BLaER1 treated with 17β-estradiol and CSF1 and Interleukin-3, amounts not matched to agents 10 nM and 100 nM (cell line): ENCODE measurements at regions not wholly inside any gene's neighbourhood (a gene's known extent, or its start where the extent isn't known, plus 50 kb on each side); places are given as distances from the start of the nearest gene placed in this dataset.
"Not testable (repeated sequence)": the region's sequence is repeated elsewhere in the genome, so short reads cannot be mapped to it uniquely, and the experiment has no call there.

Source experiments
- H3K27ac ChIP-seq, 11 experiments: shearing (Covaris generic); formaldehyde crosslinking; 2 replicates each; pipeline ENCODE4 v1.8.1; 2022
- H3K27me3 ChIP-seq, 11 experiments: shearing (Covaris generic); formaldehyde crosslinking; 2 replicates each; pipeline ENCODE4 v1.8.1; 2022
- H3K36me3 ChIP-seq, 11 experiments: shearing (Covaris generic); formaldehyde crosslinking; 2 replicates each; pipeline ENCODE4 v1.8.1; 2022
- H3K4me1 ChIP-seq, 10 experiments: shearing (Covaris generic); formaldehyde crosslinking; 2 replicates each; pipeline ENCODE4 v1.8.1; 2022
- H3K4me2 ChIP-seq, 11 experiments: shearing (Covaris generic); formaldehyde crosslinking; 2 replicates each; pipeline ENCODE4 v1.8.1; 2022
- H3K4me3 ChIP-seq, 10 experiments: shearing (Covaris generic); formaldehyde crosslinking; 2 replicates each; pipeline ENCODE4 v1.8.1; 2022
- H3K9ac ChIP-seq, 11 experiments: shearing (Covaris generic); formaldehyde crosslinking; 2 replicates each; pipeline ENCODE4 v1.8.1; 2022
- H3K9me3 ChIP-seq, 11 experiments: shearing (Covaris generic); formaldehyde crosslinking; replicated peaks in 1 of 11; 2 replicates each; pipeline ENCODE4 v1.8.1; 2022
- H4K20me1 ChIP-seq, 11 experiments: shearing (Covaris generic); formaldehyde crosslinking; 2 replicates each; pipeline ENCODE4 v1.8.1; 2022
- Cebpa-rat ChIP-seq, 11 experiments: shearing (Covaris generic); IDR thresholded peaks; 2 replicates each; pipeline ENCODE4 v1.8.1; 2022

DNA sequence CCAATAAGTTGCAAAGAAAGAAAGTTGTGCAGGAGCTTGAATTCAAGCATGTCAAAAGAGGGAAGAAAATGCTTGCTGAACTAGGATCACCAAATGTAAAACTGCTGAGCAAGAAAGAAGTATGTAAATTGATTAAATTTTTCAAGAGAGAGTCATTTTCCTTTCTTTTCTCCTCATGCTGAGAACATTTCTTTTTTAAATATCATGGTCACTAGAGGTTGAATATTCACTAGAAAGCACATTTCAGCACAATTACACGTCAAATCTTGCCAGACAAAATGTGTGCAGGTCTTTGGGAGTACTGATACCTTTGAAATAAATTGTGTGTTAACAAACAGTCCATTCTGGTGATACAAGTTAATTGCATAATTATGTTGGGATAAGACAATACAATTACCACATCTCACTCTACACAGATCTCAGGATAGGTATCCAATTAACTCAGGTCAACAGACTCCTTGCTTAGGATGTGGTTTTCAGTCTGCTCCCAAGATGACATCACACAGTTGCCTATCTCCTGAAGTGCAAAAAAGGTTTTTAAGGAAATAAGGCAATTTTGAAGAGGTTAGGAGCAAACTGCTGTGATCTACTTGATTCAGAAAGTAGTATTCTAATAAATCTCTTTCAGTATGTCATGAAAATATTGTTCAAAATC is 862.2 kb downstream of the RPS29 start:
- Histone ChIP-seq H3K27me3 (no peaks in the 10 kb centered on the region), H3K36me3 (no peaks in the 10 kb centered on the region), H3K27ac (no peak overlapping the region), H3K9ac (no peak overlapping the region), H3K4me2 (no peak overlapping the region), H4K20me1 (no peaks in the 10 kb centered on the region), H3K9me3 (no peaks in the 10 kb centered on the region; a peak in 1 of 22 replicates), H3K4me3 (no peak overlapping the region), H3K4me1 (no peaks in the 10 kb centered on the region)
- TF ChIP-seq Cebpa-rat (IDR thresholded peaks at IDR 0.05) = no peak

GRCh38 chr14:48714366-48714765 is 871.8 kb downstream of the RPS29 start:
- H3K4me2 ChIP-seq = no peak overlapping the region
- H3K36me3 ChIP-seq = no peaks in the 10 kb centered on the region
- no peak overlapping the region for H3K27ac ChIP-seq
- no peak overlapping the region for H3K4me3 ChIP-seq
- H3K9me3 ChIP-seq = no peaks in the 10 kb centered on the region
- H3K27me3 ChIP-seq = no peaks in the 10 kb centered on the region
- H3K4me1 ChIP-seq = no peaks in the 10 kb centered on the region
- no peak overlapping the region for H3K9ac ChIP-seq
- H4K20me1 ChIP-seq = no peaks in the 10 kb centered on the region
- TF ChIP-seq Cebpa-rat (IDR thresholded peaks at IDR 0.05) = no peak

- H3K4me2 ChIP-seq = no peak overlapping the region
- H3K4me1 ChIP-seq = no peaks in the 10 kb centered on the region
- H3K4me3 ChIP-seq = no peak overlapping the region
- H3K27ac ChIP-seq = no peak overlapping the region
- H4K20me1 ChIP-seq = no peaks in the 10 kb centered on the region
- no peaks in the 10 kb centered on the region for H3K9me3 ChIP-seq
- TF ChIP-seq Cebpa-rat (IDR thresholded peaks at IDR 0.05) = no peak
- no peaks in the 10 kb centered on the region for H3K36me3 ChIP-seq
- H3K27me3 ChIP-seq = no peaks in the 10 kb centered on the region
- no peak overlapping the region for H3K9ac ChIP-seq
These were observed 876.0 kb downstream of the RPS29 start for GRCh38 chr14:48710133-48710532.

- Histone ChIP-seq H3K9me3 (no peaks in the 10 kb centered on the region), H3K27me3 (no peaks in the 10 kb centered on the region), H3K36me3 (no peaks in the 10 kb centered on the region), H3K9ac (no peak overlapping the region), H3K4me1 (peaks cover 0 to 5% (median 0%) of the 10 kb centered on the region in 10 experiments; a peak in 3 of 20 replicates), H4K20me1 (no peaks in the 10 kb centered on the region), H3K4me3 (no peak overlapping the region), H3K27ac (no peak overlapping the region), H3K4me2 (no peak overlapping the region)
- TF ChIP-seq Cebpa-rat (IDR thresholded peaks at IDR 0.05) = no peak
These were observed 876.8 kb downstream of the RPS29 start for GRCh38 chr14:48709277-48709785.

DNA sequence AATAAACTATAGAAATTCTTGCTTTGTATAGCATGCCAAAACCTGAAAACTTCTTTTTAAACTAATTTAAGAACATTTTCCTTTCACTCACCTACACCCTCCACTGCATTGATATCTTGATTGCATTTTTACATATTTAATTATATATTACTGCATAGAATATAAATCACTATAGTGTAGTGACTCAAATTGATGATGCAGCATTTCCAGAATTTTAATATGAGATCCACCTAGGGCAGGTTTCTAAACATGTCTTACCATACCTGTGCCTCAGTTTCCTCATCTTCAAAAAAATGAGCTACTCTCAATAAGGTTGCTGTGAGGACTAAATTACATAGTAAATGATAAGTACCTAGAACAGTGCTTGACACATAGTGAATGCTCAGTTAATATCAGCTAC is 881.5 kb downstream of the RPS29 start:
- no peaks in the 10 kb centered on the region for H3K36me3 ChIP-seq
- TF ChIP-seq Cebpa-rat (IDR thresholded peaks at IDR 0.05) = no peak
- no peaks in the 10 kb centered on the region for H4K20me1 ChIP-seq
- H3K4me2 ChIP-seq = no peak overlapping the region
- no peak overlapping the region for H3K27ac ChIP-seq
- no peak overlapping the region for H3K4me3 ChIP-seq
- H3K9ac ChIP-seq = no peak overlapping the region
- no peaks in the 10 kb centered on the region for H3K27me3 ChIP-seq
- peaks cover 0 to 5% (median 0%) of the 10 kb centered on the region in 11 experiments; a peak in 2 of 22 replicates for H3K9me3 ChIP-seq
- H3K4me1 ChIP-seq = peaks cover 0 to 15% (median 0%) of the 10 kb centered on the region in 10 experiments; a peak in 3 of 20 replicates

DNA sequence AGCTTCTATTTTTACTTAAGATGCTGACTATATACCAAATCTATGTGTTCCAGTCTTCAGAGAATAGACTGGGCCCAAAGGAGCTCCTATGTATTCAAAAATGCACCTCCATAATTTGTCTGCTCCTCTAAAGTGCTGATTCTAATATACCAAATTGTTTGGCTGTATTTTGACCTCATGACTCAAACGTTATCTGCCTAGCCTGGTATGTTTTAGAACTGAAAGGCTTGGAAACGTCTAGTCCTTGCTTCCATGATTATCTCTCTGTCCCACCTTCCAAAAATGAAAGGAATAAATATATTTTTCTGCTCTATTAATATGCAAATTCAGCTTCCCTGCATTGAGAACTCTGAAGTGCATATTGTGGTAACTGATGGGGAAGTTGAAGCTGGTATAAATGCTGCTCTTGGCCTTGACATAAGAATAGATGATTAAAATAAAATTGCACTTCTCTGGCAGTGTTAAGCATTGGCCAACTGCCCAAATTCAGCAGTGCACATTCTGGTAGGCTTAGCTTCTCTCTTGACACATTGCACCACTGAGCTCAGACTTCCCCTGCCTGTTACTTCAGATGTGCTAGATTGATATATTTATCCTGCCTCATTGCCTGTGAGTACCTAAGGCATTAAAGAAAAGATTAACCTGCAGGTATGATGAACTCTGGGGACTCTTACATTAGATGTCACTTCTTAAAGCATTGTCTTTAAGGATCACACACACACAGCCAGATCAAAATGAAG is 882.3 kb downstream of the RPS29 start:
- no peaks in the 10 kb centered on the region for H3K36me3 ChIP-seq
- peaks cover 0 to 15% (median 0%) of the 10 kb centered on the region in 10 experiments; a peak in 3 of 20 replicates for H3K4me1 ChIP-seq
- H3K4me2 ChIP-seq = peak overlapping the region in 1 of 11 experiments; percentile 24; a peak in 2 of 22 replicates
- no peak for TF ChIP-seq Cebpa-rat (IDR thresholded peaks at IDR 0.05)
- no peak overlapping the region for H3K4me3 ChIP-seq
- no peaks in the 10 kb centered on the region for H4K20me1 ChIP-seq
- no peaks in the 10 kb centered on the region for H3K27me3 ChIP-seq
- H3K9me3 ChIP-seq = peaks cover 0 to 5% (median 0%) of the 10 kb centered on the region in 11 experiments; a peak in 2 of 22 replicates
- H3K9ac ChIP-seq = no peak overlapping the region
- no peak overlapping the region for H3K27ac ChIP-seq

DNA sequence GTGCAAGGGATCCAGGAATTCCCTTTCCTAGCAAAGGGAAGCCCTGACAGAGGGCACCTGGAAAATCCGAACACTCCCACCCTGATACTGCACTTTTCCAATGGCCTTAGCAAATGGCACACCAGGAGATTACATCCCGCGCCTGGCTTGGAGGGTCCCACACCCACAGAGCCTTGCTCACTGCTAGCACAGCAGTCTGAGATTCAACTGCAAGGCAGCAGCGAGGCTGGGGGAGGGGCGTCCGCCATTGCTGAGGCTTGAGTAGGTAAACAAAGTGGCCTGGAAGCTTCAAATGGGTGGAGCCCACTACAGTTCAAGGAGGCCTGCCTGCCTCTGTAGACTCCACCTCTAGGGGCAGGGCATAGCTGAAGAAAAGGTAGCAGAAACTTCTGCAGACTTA is 888.8 kb downstream of the RPS29 start:
- H4K20me1 ChIP-seq, H3K27ac ChIP-seq, H3K4me3 ChIP-seq, H3K27me3 ChIP-seq, H3K4me2 ChIP-seq, H3K36me3 ChIP-seq, H3K9me3 ChIP-seq, H3K9ac ChIP-seq, H3K4me1 ChIP-seq: not testable (repeated sequence)

DNA sequence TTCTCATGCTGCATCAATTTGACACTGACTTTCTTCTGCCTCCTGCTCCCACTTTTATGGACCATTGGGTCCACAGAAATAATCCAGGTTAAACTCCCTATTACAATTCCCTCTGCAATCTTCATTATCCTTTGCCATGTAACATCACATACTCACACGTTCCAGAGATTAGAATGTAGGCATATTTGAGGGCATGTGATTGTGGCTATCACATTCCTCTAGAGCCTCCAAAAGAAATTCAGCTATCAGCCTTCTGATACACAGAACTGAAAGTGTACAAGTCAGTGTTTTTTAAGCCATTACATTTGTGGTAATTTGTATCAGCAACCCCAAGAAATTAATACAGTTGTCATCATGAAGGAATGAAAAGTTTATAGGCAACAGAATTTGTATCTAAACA is 892.4 kb downstream of the RPS29 start:
- Histone ChIP-seq H3K4me2 (no peak overlapping the region), H3K4me3 (no peak overlapping the region), H3K27ac (no peak overlapping the region), H3K36me3 (no peaks in the 10 kb centered on the region), H4K20me1 (no peaks in the 10 kb centered on the region), H3K9me3 (peaks cover 0 to 4% (median 0%) of the 10 kb centered on the region in 11 experiments; a peak in 2 of 22 replicates), H3K9ac (no peak overlapping the region), H3K27me3 (no peaks in the 10 kb centered on the region), H3K4me1 (no peaks in the 10 kb centered on the region)
- TF ChIP-seq Cebpa-rat (IDR thresholded peaks at IDR 0.05) = no peak

DNA sequence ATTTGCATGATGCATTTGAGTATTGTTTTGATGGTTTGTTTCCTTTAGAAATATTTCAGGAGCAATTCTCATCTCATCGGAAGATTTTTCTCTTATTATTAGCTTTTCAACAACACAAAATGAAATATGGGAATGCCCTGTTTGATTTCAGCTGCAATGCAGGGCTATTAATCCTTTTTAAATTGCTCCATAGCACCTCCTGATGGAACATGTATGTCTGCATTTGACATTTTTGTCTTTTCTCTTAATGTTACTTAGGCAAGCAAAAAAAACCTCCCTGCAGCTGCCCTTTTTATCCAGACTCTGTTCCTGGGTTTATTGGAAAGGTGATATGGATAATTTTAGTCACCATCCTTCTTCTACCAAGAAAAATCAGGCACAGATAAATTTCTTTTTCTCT is 895.8 kb downstream of the RPS29 start:
- Histone ChIP-seq H3K9me3 (no peaks in the 10 kb centered on the region), H3K36me3 (no peaks in the 10 kb centered on the region), H3K4me3 (no peak overlapping the region), H3K4me2 (no peak overlapping the region), H3K4me1 (no peaks in the 10 kb centered on the region), H3K27me3 (no peaks in the 10 kb centered on the region), H4K20me1 (no peaks in the 10 kb centered on the region), H3K9ac (no peak overlapping the region), H3K27ac (no peak overlapping the region)
- TF ChIP-seq Cebpa-rat (IDR thresholded peaks at IDR 0.05) = no peak

- H3K36me3 ChIP-seq = no peaks in the 10 kb centered on the region
- no peaks in the 10 kb centered on the region for H3K4me1 ChIP-seq
- H3K4me3 ChIP-seq = no peak overlapping the region
- TF ChIP-seq Cebpa-rat (IDR thresholded peaks at IDR 0.05) = no peak
- no peaks in the 10 kb centered on the region for H4K20me1 ChIP-seq
- H3K4me2 ChIP-seq = no peak overlapping the region
- H3K27ac ChIP-seq = no peak overlapping the region
- H3K27me3 ChIP-seq = no peaks in the 10 kb centered on the region
- no peaks in the 10 kb centered on the region for H3K9me3 ChIP-seq
- H3K9ac ChIP-seq = no peak overlapping the region
These were observed 899.5 kb downstream of the RPS29 start for GRCh38 chr14:48686650-48687049.
